ENCODE measurements at regions not wholly inside any gene's neighbourhood (a gene's known extent, or its start where the extent isn't known, plus 50 kb on each side); places are given as distances from the start of the nearest gene placed in this dataset.
A peak's percentile ranks its signal among the peaks of the same experiment; 100 is the strongest.

GRCh38 chr10:91745090-91745831 lies 53.0 kb upstream of the TNKS2 start:
- CTCF ChIA-PET, result interaction anchor here (1.0 to 2.1 kb wide), 3 partner anchors 102 to 252 kb away, joined by 3 to 25 read pairs (median 6); no protein-coding TSS in a partner anchor
- no peak overlapping the region for H3K4me3 Mint-ChIP-seq (ENCODE audit: low read depth, unreplicated experiment)
- intact Hi-C loops (cut with micrococcal nuclease; ENCODE audit: unreplicated experiment), result loop anchor here (1.0 to 10.0 kb wide), 4 partner anchors 102 to 358 kb away; no protein-coding TSS in a partner anchor
- no peaks in the 10 kb centered on the region for H3K36me3 Mint-ChIP-seq (ENCODE audit: insufficient read depth, unreplicated experiment)
- H3K4me1 Mint-ChIP-seq (ENCODE audit: low read depth, unreplicated experiment), result no peaks in the 10 kb centered on the region
- TF ChIP-seq CTCF (IDR thresholded peaks at IDR 0.05; ENCODE audit: unreplicated experiment), result peak; percentile 20
- peak; percentile 44 for DNase-seq
- no peaks in the 10 kb centered on the region for H3K9me3 Mint-ChIP-seq (ENCODE audit: low read depth, unreplicated experiment)
- H3K27me3 Mint-ChIP-seq (ENCODE audit: unreplicated experiment), result peaks cover 18% of the 10 kb centered on the region
- no TSS peak for BruUV-seq (replicated peaks)
- no peak overlapping the region for H3K27ac Mint-ChIP-seq (ENCODE audit: unreplicated experiment)

- H3K9me3 Mint-ChIP-seq (ENCODE audit: low read depth, unreplicated experiment), result no peaks in the 10 kb centered on the region
- no peak for TF ChIP-seq CTCF (IDR thresholded peaks at IDR 0.05; ENCODE audit: unreplicated experiment)
- H3K4me3 Mint-ChIP-seq (ENCODE audit: low read depth, unreplicated experiment), result no peak overlapping the region
- peaks cover 34% of the 10 kb centered on the region for H3K27me3 Mint-ChIP-seq (ENCODE audit: unreplicated experiment)
- intact Hi-C loops (cut with micrococcal nuclease; ENCODE audit: unreplicated experiment), result loop anchor here (10.0 kb wide), 1 partner anchor 189 kb away; no protein-coding TSS in a partner anchor
- CTCF ChIA-PET, result interaction anchor here (0.8 to 1.3 kb wide), 2 partner anchors 41 to 250 kb away, joined by 3 to 4 read pairs; no protein-coding TSS in a partner anchor
- BruUV-seq (replicated peaks), result no TSS peak
- no peak overlapping the region for H3K27ac Mint-ChIP-seq (ENCODE audit: unreplicated experiment)
- H3K4me1 Mint-ChIP-seq (ENCODE audit: low read depth, unreplicated experiment), result no peaks in the 10 kb centered on the region
- no peak for DNase-seq
- no peaks in the 10 kb centered on the region for H3K36me3 Mint-ChIP-seq (ENCODE audit: insufficient read depth, unreplicated experiment)
These were observed 54.8 kb upstream of the TNKS2 start for GRCh38 chr10:91743465-91743864.

GRCh38 chr10:91742229-91742628 lies 56.0 kb upstream of the TNKS2 start:
- intact Hi-C loops (cut with micrococcal nuclease; ENCODE audit: unreplicated experiment), result loop anchor here (10.0 kb wide), 1 partner anchor 187 kb away; no protein-coding TSS in a partner anchor
- no peak for TF ChIP-seq CTCF (IDR thresholded peaks at IDR 0.05; ENCODE audit: unreplicated experiment)
- CTCF ChIA-PET, result no interaction called here
- Mint-ChIP-seq H3K27ac (ENCODE audit: unreplicated experiment) (no peak overlapping the region), H3K9me3 (ENCODE audit: low read depth, unreplicated experiment) (no peaks in the 10 kb centered on the region), H3K27me3 (ENCODE audit: unreplicated experiment) (peaks cover 46% of the 10 kb centered on the region), H3K36me3 (ENCODE audit: insufficient read depth, unreplicated experiment) (no peaks in the 10 kb centered on the region), H3K4me1 (ENCODE audit: low read depth, unreplicated experiment) (no peaks in the 10 kb centered on the region), H3K4me3 (ENCODE audit: low read depth, unreplicated experiment) (no peak overlapping the region)
- DNase-seq, result no peak
- BruUV-seq (replicated peaks), result no TSS peak

- no peak for DNase-seq
- Mint-ChIP-seq H3K4me1 (ENCODE audit: low read depth, unreplicated experiment) (no peaks in the 10 kb centered on the region), H3K27ac (ENCODE audit: unreplicated experiment) (no peak overlapping the region), H3K36me3 (ENCODE audit: insufficient read depth, unreplicated experiment) (no peaks in the 10 kb centered on the region), H3K9me3 (ENCODE audit: low read depth, unreplicated experiment) (no peaks in the 10 kb centered on the region), H3K27me3 (ENCODE audit: unreplicated experiment) (peaks cover 55% of the 10 kb centered on the region), H3K4me3 (ENCODE audit: low read depth, unreplicated experiment) (no peak overlapping the region)
- CTCF ChIA-PET, result no interaction called here
- TF ChIP-seq CTCF (IDR thresholded peaks at IDR 0.05; ENCODE audit: unreplicated experiment), result no peak
- BruUV-seq (replicated peaks), result no TSS peak
- intact Hi-C loops (cut with micrococcal nuclease; ENCODE audit: unreplicated experiment), result loop anchor here (10.0 kb wide), 1 partner anchor 187 kb away; no protein-coding TSS in a partner anchor
These were observed 56.9 kb upstream of the TNKS2 start for GRCh38 chr10:91741356-91741755.

Data from Calu3 (cell line).